BE2C (cell line): ENCODE measurements at regions not wholly inside any gene's neighbourhood (a gene's known extent, or its start where the extent isn't known, plus 50 kb on each side); places are given as distances from the start of the nearest gene placed in this dataset.

Experiments
- DNase-seq: peaks from one replicate; pipeline ENCODE4 v3.0.0-alpha.2; 2020
- H3K27me3 ChIP-seq: fragments of 250-450 bp; sonication (Bioruptor Pico); 2 replicates; pipeline ENCODE4 v1.5.1; 2020; ENCODE audit warnings: mild to moderate bottlenecking
- H3K36me3 ChIP-seq: fragments of 250-450 bp; sonication (Bioruptor Pico); 2 replicates; pipeline ENCODE4 v1.5.1; 2020; ENCODE audit warnings: mild to moderate bottlenecking
- H3K4me1 ChIP-seq: fragments of 250-450 bp; sonication (Bioruptor Pico); 2 replicates; pipeline ENCODE4 v1.5.1; 2020
- H3K4me3 ChIP-seq: 2 replicates; pipeline ENCODE4 v1.5.1; 2011; ENCODE audit warnings: low read depth, low read length
- H3K9me3 ChIP-seq: fragments of 250-450 bp; sonication (Bioruptor Pico); 2 replicates; pipeline ENCODE4 v1.5.1; 2020
- TF ChIP-seq, protein P1 (sequence below): IDR thresholded peaks from 2 replicates; pipeline ENCODE4 v1.5.1; 2012; ENCODE audit warnings: mild to moderate bottlenecking, low read depth, low read length

DNA sequence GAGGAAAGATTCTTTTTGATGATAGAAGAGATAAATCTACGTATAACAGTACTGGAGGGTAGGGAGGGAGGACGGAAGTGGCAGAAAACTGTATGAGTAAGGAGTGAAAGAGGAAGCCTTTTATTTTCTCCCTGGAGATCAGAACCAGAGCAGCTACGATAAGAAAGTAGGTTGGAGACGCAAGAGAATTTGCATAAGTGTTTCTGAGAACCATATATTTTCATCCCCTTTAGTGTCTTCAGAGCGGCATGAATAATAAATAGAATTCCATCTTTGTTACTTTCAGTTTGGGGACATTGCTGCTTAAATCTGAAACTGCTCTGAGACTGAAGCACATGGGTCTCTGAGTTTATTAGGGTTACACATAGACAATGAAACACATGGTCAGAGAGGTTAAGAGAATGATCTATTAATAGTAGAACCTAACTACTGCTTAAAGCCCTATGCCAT, 230.2 kb upstream of the TNP1 start:
- H3K4me1 ChIP-seq = peaks cover 12% of the 10 kb centered on the region
- DNase-seq = no peak
- H3K9me3 ChIP-seq = no peaks in the 10 kb centered on the region
- TF ChIP-seq, protein P1, sequence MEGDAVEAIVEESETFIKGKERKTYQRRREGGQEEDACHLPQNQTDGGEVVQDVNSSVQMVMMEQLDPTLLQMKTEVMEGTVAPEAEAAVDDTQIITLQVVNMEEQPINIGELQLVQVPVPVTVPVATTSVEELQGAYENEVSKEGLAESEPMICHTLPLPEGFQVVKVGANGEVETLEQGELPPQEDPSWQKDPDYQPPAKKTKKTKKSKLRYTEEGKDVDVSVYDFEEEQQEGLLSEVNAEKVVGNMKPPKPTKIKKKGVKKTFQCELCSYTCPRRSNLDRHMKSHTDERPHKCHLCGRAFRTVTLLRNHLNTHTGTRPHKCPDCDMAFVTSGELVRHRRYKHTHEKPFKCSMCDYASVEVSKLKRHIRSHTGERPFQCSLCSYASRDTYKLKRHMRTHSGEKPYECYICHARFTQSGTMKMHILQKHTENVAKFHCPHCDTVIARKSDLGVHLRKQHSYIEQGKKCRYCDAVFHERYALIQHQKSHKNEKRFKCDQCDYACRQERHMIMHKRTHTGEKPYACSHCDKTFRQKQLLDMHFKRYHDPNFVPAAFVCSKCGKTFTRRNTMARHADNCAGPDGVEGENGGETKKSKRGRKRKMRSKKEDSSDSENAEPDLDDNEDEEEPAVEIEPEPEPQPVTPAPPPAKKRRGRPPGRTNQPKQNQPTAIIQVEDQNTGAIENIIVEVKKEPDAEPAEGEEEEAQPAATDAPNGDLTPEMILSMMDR = no peak
- H3K36me3 ChIP-seq = no peaks in the 10 kb centered on the region
- no peaks in the 10 kb centered on the region for H3K27me3 ChIP-seq
- no peak overlapping the region for H3K4me3 ChIP-seq

DNA sequence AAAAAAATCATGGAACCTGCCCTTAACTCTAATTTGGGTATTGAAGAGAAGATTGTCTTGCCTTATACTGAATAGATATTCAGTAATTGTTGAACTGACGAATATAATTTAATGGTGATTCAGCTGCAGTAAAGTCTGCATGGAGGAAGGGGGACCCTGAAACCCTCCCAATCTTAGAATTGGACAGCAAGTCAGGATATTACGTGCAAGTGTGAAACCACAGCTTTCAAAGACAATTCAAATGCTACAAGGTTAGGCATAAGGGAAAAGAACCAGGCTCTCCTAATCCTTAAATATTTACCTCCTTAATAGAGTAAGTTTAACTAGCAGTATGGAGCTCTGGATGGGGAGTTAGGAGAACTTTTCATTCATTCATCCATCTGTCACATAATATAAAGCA, 226.9 kb upstream of the TNP1 start:
- TF ChIP-seq, protein P1 = no peak

DNA sequence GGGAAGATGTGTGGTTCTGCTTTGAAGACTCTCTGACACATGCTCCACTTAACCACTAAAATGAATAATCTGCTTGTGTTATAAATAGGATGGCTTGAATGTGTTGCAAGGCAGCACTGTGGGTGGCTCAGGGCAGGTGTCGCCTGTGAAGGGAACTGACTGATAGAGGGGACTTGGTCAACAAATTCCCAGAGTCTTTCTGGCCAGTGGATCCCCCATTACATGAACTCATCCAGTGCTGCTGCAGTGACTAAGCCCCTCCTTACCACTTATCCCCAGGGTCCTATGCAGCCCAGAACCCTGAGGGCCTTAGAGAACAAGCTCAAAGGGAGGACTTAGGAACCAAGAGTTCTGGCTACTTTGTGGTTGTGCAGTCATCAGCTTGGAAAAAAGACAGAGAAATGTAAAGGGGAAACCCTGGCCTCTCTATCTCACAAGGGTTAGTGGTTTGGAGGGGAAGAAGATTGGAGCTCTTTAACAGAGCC, 226.2 kb upstream of the TNP1 start:
- no peaks in the 10 kb centered on the region for H3K9me3 ChIP-seq

More for the DNA sequence above, 226.9 kb upstream of the TNP1 start:
- no peak overlapping the region for H3K4me3 ChIP-seq
- peaks cover 4% of the 10 kb centered on the region; the same call in 1 of the 2 replicates for H3K4me1 ChIP-seq
- no peaks in the 10 kb centered on the region for H3K36me3 ChIP-seq
- no peak for DNase-seq
- H3K9me3 ChIP-seq = no peaks in the 10 kb centered on the region
- H3K27me3 ChIP-seq = no peaks in the 10 kb centered on the region

DNA sequence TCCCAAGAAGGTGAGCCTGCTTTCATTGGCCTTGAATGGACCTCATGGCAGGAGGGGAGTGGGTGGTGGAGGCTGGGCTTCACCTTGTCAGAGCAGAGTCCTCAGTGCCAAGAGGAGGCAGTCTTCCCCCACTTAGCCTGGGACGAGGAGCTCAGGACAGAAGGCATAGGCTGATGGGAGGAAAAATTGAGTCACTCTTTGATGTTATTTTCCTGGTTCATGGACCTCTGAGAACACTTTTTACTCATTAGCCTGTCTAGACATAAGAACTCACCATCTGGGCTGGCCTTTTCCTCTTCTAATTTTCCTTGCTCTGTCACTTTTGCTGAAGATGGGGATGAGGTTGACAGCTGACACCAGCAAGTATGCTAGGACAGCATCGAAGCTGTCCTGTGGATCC, 225.7 kb upstream of the TNP1 start:
- no peaks in the 10 kb centered on the region for H3K9me3 ChIP-seq
- H3K27me3 ChIP-seq = no peaks in the 10 kb centered on the region
- TF ChIP-seq, protein P1 = no peak
- H3K4me3 ChIP-seq = no peak overlapping the region
- no peaks in the 10 kb centered on the region for H3K36me3 ChIP-seq
- no peak for DNase-seq
- H3K4me1 ChIP-seq = no peaks in the 10 kb centered on the region; the same call in 1 of the 2 replicates

More for the DNA sequence above, 226.2 kb upstream of the TNP1 start:
- DNase-seq = no peak
- TF ChIP-seq, protein P1 = no peak
- no peaks in the 10 kb centered on the region; the same call in 1 of the 2 replicates for H3K4me1 ChIP-seq
- H3K36me3 ChIP-seq = no peaks in the 10 kb centered on the region
- no peak overlapping the region for H3K4me3 ChIP-seq
- no peaks in the 10 kb centered on the region for H3K27me3 ChIP-seq

DNA sequence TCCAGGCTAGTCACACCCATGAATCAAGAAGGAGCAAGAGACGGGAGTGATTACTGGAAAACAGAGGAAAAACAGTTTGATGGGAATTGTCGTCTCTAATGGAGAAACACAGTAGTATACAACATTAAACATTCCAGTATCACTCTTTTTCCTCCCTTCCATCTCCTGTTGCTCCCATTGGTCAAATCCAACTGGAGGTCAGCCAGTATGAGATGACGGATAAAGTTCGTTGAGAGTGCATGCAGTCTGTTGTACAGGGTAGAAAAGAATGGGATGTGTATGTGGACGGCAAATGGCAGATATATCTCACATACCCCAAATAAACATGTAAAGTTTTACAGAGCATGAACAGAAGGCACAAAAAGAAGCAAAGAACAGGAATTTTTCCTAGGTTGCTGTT, 221.9 kb upstream of the TNP1 start:
- Histone ChIP-seq H3K9me3 (no peaks in the 10 kb centered on the region), H3K4me3 (no peak overlapping the region), H3K36me3 (no peaks in the 10 kb centered on the region), H3K27me3 (no peaks in the 10 kb centered on the region), H3K4me1 (no peaks in the 10 kb centered on the region)
- TF ChIP-seq, protein P1 = no peak
- no peak for DNase-seq

DNA sequence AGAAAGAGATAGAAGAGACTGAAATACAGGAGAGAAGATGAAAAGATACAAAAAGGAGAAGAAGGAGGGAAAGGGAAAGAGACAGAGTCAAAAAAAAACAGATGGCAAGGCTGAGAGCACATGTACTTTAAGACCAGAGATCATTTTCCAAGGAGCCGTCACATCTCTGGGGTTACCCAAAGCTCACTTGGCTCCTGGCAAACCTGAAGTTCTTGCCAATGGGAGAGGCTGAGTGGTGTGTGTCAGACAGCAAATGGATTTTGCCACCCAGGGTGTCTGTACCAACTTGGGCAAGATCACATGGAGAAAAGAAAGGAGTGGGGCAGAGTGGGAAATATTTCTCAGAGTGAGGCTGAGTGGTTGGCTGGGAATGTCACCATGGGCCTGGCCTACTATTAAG, 219.3 kb upstream of the TNP1 start:
- Histone ChIP-seq H3K4me1 (no peaks in the 10 kb centered on the region), H3K9me3 (no peaks in the 10 kb centered on the region), H3K27me3 (no peaks in the 10 kb centered on the region), H3K36me3 (no peaks in the 10 kb centered on the region), H3K4me3 (no peak overlapping the region)
- no peak for DNase-seq
- TF ChIP-seq, protein P1 = no peak
